HG03520 (cell line): ENCODE measurements at regions not wholly inside any gene's neighbourhood (a gene's known extent, or its start where the extent isn't known, plus 50 kb on each side); places are given as distances from the start of the nearest gene placed in this dataset.
"Not testable (repeated sequence)": the region's sequence is repeated elsewhere in the genome, so short reads cannot be mapped to it uniquely, and the experiment has no call there.

Experiments used
- ATAC-seq: cut with Tn5 transposase; IDR thresholded peaks from one replicate; pipeline ENCODE4 v1.9.1; 2021; ENCODE audit warnings: mild to moderate bottlenecking, moderate library complexity; ENCODE audit not compliant: unreplicated experiment

GRCh38 chr9:78663369-78663768 is 366.4 kb downstream of the PSAT1 start:
- no peak for ATAC-seq

GRCh38 chr9:78664370-78664769 is 367.4 kb downstream of the PSAT1 start:
- ATAC-seq = no peak

GRCh38 chr9:78666818-78667414 is 370.0 kb downstream of the PSAT1 start:
- no peak for ATAC-seq

GRCh38 chr9:78668148-78668832 is 371.4 kb downstream of the PSAT1 start:
- no peak for ATAC-seq

GRCh38 chr9:78669591-78669990 is 372.7 kb downstream of the PSAT1 start:
- no peak for ATAC-seq

- no peak for ATAC-seq
Observed at GRCh38 chr9:78671785-78672184, 374.9 kb downstream of the PSAT1 start.

- ATAC-seq = no peak
Observed at GRCh38 chr9:78674874-78675273, 377.9 kb downstream of the PSAT1 start.

- no peak for ATAC-seq
Observed at GRCh38 chr9:78676009-78676408, 379.1 kb downstream of the PSAT1 start.

GRCh38 chr9:78676623-78677022 is 379.7 kb downstream of the PSAT1 start:
- no peak for ATAC-seq

- no peak for ATAC-seq
Observed at GRCh38 chr9:78677326-78677725, 380.4 kb downstream of the PSAT1 start.

GRCh38 chr9:78678877-78679276 is 382.0 kb downstream of the PSAT1 start:
- ATAC-seq = no peak

GRCh38 chr9:78680196-78680595 is 383.3 kb downstream of the PSAT1 start:
- ATAC-seq = no peak

GRCh38 chr9:78682216-78682615 is 385.3 kb downstream of the PSAT1 start:
- no peak for ATAC-seq

GRCh38 chr9:78685471-78685870 is 388.5 kb downstream of the PSAT1 start:
- no peak for ATAC-seq

- ATAC-seq = no peak
Observed at GRCh38 chr9:78688796-78689195, 391.9 kb downstream of the PSAT1 start.

- ATAC-seq = no peak
Observed at GRCh38 chr9:78691542-78691941, 394.6 kb downstream of the PSAT1 start.

- no peak for ATAC-seq
Observed at GRCh38 chr9:78692871-78693270, 395.9 kb downstream of the PSAT1 start.

- no peak for ATAC-seq
Observed at GRCh38 chr9:78694974-78695373, 398.0 kb downstream of the PSAT1 start.

- ATAC-seq = no peak
Observed at GRCh38 chr9:78695519-78695918, 398.6 kb downstream of the PSAT1 start.

GRCh38 chr9:78697618-78698017 is 400.7 kb downstream of the PSAT1 start:
- ATAC-seq = no peak

GRCh38 chr9:78698371-78698770 is 401.4 kb downstream of the PSAT1 start:
- ATAC-seq = no peak

GRCh38 chr9:78699217-78699616 is 402.3 kb downstream of the PSAT1 start:
- ATAC-seq = not testable (repeated sequence)

- ATAC-seq = not testable (repeated sequence)
Observed at GRCh38 chr9:78704153-78704552, 407.2 kb downstream of the PSAT1 start.
